Sigmoid colon (tissue), 6 donors: ENCODE measurements at regions not wholly inside any gene's neighbourhood (a gene's known extent, or its start where the extent isn't known, plus 50 kb on each side); places are given as distances from the start of the nearest gene placed in this dataset.

Experiments
- DNase-seq: peaks from one replicate; pipeline ENCODE4 v3.0.0-alpha.2; 2019
- H3K27ac ChIP-seq, 4 donors: fragments of 200-600 bp; sonication (generic); one replicate each; pipeline ENCODE4 v1.5.1; 2016 to 2019; ENCODE audit warnings: mild to moderate bottlenecking in 1 of 4
- H3K27me3 ChIP-seq, 3 donors: fragments of 200-600 bp; sonication (generic); one replicate each; pipeline ENCODE4 v1.5.1; 2019; ENCODE audit warnings: mild to moderate bottlenecking in 1 of 3
- H3K36me3 ChIP-seq, 4 donors: fragments of 200-600 bp; sonication (generic); one replicate each; pipeline ENCODE4 v1.5.1; 2016 to 2019
- H3K4me1 ChIP-seq, 4 donors: fragments of 200-600 bp; sonication (generic); one replicate each; pipeline ENCODE4 v1.5.1; 2017 to 2019
- H3K4me3 ChIP-seq, 4 donors: fragments of 200-600 bp; sonication (generic); one replicate each; pipeline ENCODE4 v1.5.1; 2017 to 2019; ENCODE audit warnings: mild to moderate bottlenecking in 2 of 4, moderate library complexity in 1 of 4
- H3K9me3 ChIP-seq, 4 donors: fragments of 200-600 bp in 3 of 4; sonication (generic) in 3 of 4; one replicate each; pipeline versions ENCODE4 v1.5.1 to v1.6.1; 2013 to 2019
- EP300 ChIP-seq, 4 donors: sonication (generic); formaldehyde crosslinking; IDR thresholded peaks; one replicate each; pipeline ENCODE4 v1.6.1; 2017; ENCODE audit warnings: antibody characterized with exemption in 4 of 4
- POLR2A ChIP-seq, 2 donors: fragments of 450-650 bp; IDR thresholded peaks; one replicate each; pipeline ENCODE4 v1.6.1; 2016; ENCODE audit warnings: antibody characterized with exemption in 2 of 2, mild to moderate bottlenecking in 2 of 2, moderate library complexity in 2 of 2
- POLR2AphosphoS5 ChIP-seq, 4 donors: sonication (generic); formaldehyde crosslinking; IDR thresholded peaks; one replicate each; pipeline ENCODE4 v1.6.1; 2017; ENCODE audit warnings: antibody characterized with exemption in 4 of 4
- WGBS, 2 donors: extraction: QIAGEN DNeasy Blood & Tissue Kit; methylation state at CpG; one replicate each; pipeline ENCODE4 v1.1.7; 2013; 5-methylcytosine and 5-hydroxymethylcytosine counted together
- intact Hi-C: fragments of 100-400 bp; cut with DNase I; formaldehyde crosslinking; loops from one replicate; pipeline ENCODE4 v1.15.1; 2023
- TF ChIP-seq, protein P1 (sequence below), 4 experiments: fragments of 450-650 bp in 3 of 4; fragments of 200-600 bp in 1 of 4; IDR thresholded peaks; one replicate each; pipeline ENCODE4 v1.5.1; 2016 to 2019; ENCODE audit warnings: antibody characterized with exemption in 4 of 4, mild to moderate bottlenecking in 3 of 4, moderate library complexity in 2 of 4
- donor health status: healthy with polysubstance abuse.
- donor health status: healthy.

DNA sequence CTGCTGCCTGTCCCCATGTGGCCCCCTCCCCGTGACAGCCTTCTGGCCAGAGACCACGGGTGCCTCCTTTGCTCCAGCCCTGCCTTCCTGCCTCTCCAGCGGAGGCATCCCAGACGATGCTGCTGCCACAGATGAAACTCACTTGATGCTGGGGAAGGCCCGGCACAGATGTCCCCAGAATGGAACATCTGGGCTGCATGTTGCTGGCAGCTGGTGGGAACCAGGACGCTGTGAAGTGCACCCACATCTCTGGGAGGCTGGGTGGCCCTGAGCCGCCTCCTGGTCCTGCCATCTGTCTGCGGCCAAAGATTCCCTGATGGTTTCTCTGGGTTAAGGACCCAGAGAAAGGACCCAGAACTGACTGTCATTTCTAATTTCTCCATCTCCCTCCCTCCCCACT lies 51.9 kb upstream of the PTPRS start:
- Histone ChIP-seq H3K9me3 (peaks cover 0 to 3% (median 0%) of the 10 kb centered on the region in 4 donors), H3K27ac (no peak overlapping the region), H3K4me1 (no peaks in the 10 kb centered on the region), H3K27me3 (peaks cover 14 to 80% (median 58%) of the 10 kb centered on the region in 3 donors), H3K36me3 (no peaks in the 10 kb centered on the region), H3K4me3 (no peak overlapping the region)
- no peak for DNase-seq
- 56 to 60% methylated on average over 8 of the region's 8 CpGs for WGBS, 2 donors
- TF ChIP-seq, protein P1, sequence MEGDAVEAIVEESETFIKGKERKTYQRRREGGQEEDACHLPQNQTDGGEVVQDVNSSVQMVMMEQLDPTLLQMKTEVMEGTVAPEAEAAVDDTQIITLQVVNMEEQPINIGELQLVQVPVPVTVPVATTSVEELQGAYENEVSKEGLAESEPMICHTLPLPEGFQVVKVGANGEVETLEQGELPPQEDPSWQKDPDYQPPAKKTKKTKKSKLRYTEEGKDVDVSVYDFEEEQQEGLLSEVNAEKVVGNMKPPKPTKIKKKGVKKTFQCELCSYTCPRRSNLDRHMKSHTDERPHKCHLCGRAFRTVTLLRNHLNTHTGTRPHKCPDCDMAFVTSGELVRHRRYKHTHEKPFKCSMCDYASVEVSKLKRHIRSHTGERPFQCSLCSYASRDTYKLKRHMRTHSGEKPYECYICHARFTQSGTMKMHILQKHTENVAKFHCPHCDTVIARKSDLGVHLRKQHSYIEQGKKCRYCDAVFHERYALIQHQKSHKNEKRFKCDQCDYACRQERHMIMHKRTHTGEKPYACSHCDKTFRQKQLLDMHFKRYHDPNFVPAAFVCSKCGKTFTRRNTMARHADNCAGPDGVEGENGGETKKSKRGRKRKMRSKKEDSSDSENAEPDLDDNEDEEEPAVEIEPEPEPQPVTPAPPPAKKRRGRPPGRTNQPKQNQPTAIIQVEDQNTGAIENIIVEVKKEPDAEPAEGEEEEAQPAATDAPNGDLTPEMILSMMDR (IDR thresholded peaks at IDR 0.05): no peak
- no peak for TF ChIP-seq EP300 (IDR thresholded peaks at IDR 0.05)
- TF ChIP-seq POLR2A (IDR thresholded peaks at IDR 0.05): no peak
- TF ChIP-seq POLR2AphosphoS5 (IDR thresholded peaks at IDR 0.05): no peak
- intact Hi-C loops: no loop called here

DNA sequence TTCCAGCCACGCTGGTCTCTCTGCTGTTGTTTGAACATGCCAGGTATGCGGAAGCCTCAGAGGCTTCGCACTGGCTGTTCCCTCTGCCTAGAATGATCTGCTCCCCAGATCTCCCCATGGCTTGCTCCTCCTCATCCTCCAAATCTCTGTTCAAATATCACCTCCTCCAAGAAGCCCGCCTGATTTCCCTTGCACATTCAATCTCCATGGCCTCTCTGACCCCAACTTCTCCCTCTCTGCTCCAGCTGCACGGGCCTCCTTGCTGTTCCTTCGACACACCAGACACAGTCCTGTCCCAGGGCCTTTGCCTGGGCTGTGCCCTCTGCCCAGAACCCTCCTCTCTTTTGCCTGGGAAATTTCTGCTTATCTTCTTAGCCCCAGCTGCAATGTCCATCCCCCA lies 52.5 kb upstream of the PTPRS start:
- Histone ChIP-seq H3K4me3 (no peak overlapping the region), H3K36me3 (no peaks in the 10 kb centered on the region), H3K4me1 (no peaks in the 10 kb centered on the region), H3K27me3 (peaks cover 14 to 83% (median 60%) of the 10 kb centered on the region in 3 donors), H3K27ac (no peak overlapping the region), H3K9me3 (peaks cover 0 to 3% (median 0%) of the 10 kb centered on the region in 4 donors)
- WGBS, 2 donors: 72 to 73% methylated on average over 6 of the region's 6 CpGs
- intact Hi-C loops: no loop called here
- no peak for DNase-seq
- TF ChIP-seq, protein P1 (IDR thresholded peaks at IDR 0.05): no peak
- TF ChIP-seq POLR2A (IDR thresholded peaks at IDR 0.05) (no peak), POLR2AphosphoS5 (IDR thresholded peaks at IDR 0.05) (no peak), EP300 (IDR thresholded peaks at IDR 0.05) (no peak)

DNA sequence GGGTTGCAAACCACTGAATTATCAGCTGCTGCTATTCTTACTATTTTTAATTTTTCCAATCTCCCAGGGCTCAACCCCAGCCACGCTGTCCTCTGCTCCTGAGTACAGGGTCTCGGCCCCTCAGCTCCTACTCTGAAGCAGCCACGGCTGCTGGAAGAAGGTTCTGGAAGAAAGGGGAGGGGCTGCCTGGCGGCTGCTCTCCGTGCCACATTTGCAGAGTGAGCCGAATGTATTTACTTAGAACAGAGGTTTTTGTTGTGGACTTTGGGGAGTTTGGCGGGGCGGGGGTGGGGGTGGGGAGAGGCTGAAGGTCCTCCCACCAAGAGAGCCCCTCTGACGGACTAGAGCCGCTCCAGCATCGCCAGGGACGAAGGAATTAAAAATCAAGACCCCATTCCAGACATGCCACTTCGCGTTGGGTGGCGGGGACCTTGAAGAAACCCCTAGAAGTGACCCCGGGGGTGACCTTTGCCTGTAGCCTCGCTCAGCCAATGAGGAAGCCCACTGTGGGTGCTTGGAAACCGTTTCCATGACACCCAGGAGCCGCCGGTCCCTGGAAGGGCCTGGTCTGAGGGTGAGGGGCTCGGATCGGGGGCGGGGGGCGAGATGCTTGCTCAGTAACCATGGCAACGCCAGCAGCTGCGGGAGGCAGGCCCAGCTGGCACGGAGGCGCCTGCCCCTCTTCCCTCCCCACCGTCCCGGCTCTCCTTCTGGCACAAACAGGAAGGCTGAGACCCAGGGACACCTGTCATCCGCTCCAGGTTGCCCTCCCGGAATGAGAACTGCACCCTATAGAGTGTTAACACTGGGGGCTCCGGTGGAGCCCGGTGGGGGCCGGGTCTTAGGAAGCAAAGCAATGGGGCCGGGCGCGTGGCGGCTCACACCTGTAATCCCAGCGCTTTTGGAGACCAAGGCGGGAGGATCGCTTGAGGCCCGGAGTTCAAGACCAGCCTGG lies 54.2 kb upstream of the PTPRS start:
- Histone ChIP-seq H3K27me3 (peaks cover 14 to 94% (median 60%) of the 10 kb centered on the region in 3 donors), H3K4me3 (no peak overlapping the region), H3K36me3 (no peaks in the 10 kb centered on the region), H3K27ac (no peak overlapping the region), H3K9me3 (no peaks in the 10 kb centered on the region), H3K4me1 (no peaks in the 10 kb centered on the region)
- WGBS, 2 donors: 18 to 26% methylated on average over 43 of the region's 43 CpGs
- intact Hi-C loops: no loop called here
- TF ChIP-seq, protein P1 (IDR thresholded peaks at IDR 0.05): no peak
- TF ChIP-seq POLR2AphosphoS5 (IDR thresholded peaks at IDR 0.05) (no peak), EP300 (IDR thresholded peaks at IDR 0.05) (no peak), POLR2A (IDR thresholded peaks at IDR 0.05) (no peak)
- no peak for DNase-seq

DNA sequence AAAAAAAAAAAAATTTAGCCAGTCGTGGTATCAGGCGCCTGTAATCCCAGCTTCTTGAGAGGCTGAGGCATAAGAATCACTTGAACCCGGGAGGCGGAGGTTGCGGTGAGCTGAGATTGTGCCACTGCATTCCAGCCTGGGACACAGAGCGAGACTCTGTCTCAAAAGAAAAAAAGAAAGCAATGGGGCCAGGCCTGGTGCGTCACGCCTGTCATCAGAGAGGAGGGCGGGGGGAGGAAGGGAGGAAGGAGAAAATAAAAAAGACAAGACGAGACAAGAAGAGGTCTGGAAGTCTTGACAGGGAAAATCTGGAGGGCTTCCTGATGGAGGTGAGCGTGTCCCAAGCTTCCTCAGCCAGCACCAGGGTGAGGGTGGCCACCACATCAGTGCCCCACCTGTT lies 54.9 kb upstream of the PTPRS start:
- Histone ChIP-seq H3K27ac (no peak overlapping the region), H3K36me3 (no peaks in the 10 kb centered on the region), H3K4me1 (no peaks in the 10 kb centered on the region), H3K27me3 (peaks cover 14 to 86% (median 60%) of the 10 kb centered on the region in 3 donors), H3K4me3 (no peak overlapping the region), H3K9me3 (no peaks in the 10 kb centered on the region)
- no peak for DNase-seq
- 40 to 42% methylated on average over 11 of the region's 11 CpGs for WGBS, 2 donors
- TF ChIP-seq POLR2AphosphoS5 (IDR thresholded peaks at IDR 0.05) (no peak), EP300 (IDR thresholded peaks at IDR 0.05) (no peak), POLR2A (IDR thresholded peaks at IDR 0.05) (no peak)
- TF ChIP-seq, protein P1 (IDR thresholded peaks at IDR 0.05): no peak
- intact Hi-C loops: no loop called here
